ACHN (cell line): ENCODE measurements at regions not wholly inside any gene's neighbourhood (a gene's known extent, or its start where the extent isn't known, plus 50 kb on each side); places are given as distances from the start of the nearest gene placed in this dataset.

Source experiments
- DNase-seq: peaks from one replicate; pipeline ENCODE4 v3.0.0-alpha.2; 2015
- in situ Hi-C: cut with HindIII; loops from 2 replicates; pipeline ENCODE4 v1.10.0; 2017; ENCODE audit warnings: low sequenced_read_pairs, low pct_ligation_motif_present, low pct_unique_long_range_greater_than_20kb

DNA sequence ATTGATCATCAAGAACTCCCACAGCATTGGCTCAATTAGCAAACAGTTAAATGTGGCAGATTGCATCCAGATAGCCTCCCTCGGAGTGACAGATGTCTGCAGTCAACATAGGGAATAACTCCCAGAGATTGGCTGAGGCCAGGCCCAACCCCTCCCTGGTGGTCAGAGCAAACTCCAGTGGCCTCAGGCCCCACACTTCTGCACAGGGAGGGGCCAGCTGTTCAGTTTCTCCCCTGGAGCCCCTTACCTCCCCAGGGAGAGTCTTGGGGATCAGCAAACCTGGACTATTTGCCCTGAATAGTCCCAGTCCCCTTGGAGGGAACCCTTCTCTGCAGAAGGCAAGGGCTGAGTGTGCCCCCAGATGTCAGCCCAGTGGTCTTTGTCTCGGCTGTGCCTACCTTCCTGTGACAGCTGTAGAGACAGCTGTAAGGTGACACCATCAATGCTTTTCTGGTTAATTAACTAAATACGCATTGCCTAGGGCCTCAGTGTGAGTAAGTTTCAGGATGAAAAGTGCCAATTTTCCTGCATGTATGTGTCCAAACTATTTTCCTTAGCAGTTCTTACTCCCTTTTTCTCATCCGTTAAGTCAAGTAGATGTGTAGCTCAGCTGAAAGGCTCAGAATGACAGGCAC is 102.7 kb upstream of the UQCRFS1 start:
- DNase-seq, result no peak
- in situ Hi-C loops, result no loop called here

DNA sequence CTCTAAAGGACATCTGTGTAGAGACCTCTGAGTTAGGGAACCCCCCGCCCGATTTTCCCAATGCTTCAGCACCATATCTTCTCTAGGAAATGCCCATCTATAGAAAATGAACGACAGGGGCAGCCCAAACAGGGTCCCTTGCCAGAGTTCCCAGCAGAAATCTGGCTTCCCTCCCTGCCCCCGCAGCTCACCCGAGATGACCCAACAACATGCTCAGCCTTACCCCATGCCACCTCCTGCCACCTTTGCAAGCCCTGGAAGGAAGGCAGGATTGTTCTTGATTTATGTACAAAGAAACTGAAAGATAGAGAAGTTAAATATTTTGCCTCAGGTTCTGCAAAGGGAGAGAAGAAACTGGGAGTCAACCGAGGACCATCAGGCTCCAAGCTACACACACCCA is 105.6 kb upstream of the UQCRFS1 start:
- DNase-seq, result no peak
- in situ Hi-C loops, result no loop called here

GRCh38 chr19:29320086-29320485 is 107.1 kb upstream of the UQCRFS1 start:
- in situ Hi-C loops, result no loop called here

DNA sequence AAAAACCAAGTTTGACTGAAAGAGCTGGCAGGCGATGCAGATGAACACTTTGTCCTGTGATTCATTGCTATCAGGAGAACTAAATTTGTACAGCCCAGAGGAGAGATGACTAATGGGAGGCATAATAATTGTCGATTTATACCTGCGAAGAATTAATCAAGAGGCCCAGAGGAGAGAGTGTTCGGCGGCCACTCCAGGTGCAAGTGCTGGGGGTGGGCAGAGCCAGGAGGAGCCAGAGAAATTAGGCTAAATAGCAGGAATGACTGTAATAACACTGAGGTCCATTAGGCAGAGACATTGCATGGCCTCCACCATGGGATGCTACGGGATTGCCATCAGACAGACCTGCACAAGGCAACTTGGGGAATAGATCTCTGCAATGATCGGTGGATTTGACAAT is 107.7 kb upstream of the UQCRFS1 start:
- no peak for DNase-seq
- in situ Hi-C loops, result no loop called here

More at GRCh38 chr19:29320086-29320485, 107.1 kb upstream of the UQCRFS1 start:
- DNase-seq, result no peak

GRCh38 chr19:29321116-29321515 is 108.2 kb upstream of the UQCRFS1 start:
- DNase-seq, result no peak
- in situ Hi-C loops, result no loop called here

DNA sequence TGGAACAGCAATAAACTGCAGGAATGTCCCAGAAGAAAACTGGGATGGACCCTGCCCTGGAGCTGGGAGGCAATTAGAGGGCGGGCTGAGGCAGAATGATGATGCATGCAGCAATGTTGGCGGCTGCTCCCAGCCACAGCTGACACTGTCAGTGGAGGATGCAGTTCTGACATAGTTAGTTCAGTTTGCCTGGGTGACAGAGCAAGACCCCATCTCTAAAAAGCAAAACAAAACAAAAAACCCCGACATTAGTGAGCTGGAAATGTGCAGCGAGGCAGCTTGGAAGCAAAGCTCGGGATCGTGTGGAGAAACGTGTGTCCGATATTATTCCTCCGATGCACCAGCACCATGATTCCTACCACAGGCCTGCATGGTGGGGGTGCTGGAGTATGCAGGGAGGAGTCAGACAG is 110.1 kb upstream of the UQCRFS1 start:
- no peak for DNase-seq
- in situ Hi-C loops, result no loop called here

- DNase-seq, result no peak
- in situ Hi-C loops, result no loop called here
Measured at GRCh38 chr19:29323440-29324290, 110.7 kb upstream of the UQCRFS1 start.

DNA sequence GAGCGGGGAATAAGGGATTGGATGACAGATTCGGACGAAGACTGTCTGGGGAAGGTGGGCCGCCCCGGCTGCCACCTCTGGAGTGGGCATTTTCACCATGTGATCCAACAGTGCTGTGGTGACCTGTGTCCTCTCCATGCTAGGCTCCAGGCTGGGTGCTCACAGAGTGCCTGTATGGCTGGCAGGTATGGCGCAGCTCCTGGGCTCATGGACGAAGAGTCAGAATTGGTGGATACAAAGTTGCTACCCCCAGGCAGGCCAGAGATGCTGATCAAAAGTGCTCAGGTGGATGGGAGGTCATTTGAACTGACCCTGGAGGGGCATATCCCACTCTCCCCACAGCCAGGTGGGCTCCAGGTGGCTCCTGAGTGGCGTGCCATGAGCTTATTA is 111.3 kb upstream of the UQCRFS1 start:
- no peak for DNase-seq
- in situ Hi-C loops, result no loop called here

DNA sequence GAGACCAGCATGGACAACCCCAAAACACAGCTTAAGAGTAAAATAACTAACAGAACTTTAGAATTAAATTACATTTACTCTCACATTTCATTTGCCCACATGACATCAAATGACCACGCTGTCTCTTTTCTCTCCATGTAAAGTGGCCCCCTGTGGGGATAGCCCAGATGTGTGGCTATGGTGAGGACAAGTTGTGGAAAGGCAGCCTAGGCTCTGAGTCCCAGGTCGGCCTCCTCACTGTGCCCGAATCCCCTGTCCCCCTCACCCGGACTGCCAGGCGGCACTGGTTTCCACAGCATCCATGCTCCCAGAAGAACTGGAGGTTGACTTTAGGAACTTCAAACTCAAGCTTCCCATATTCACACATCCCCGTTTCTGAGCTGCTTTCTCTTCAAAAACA is 111.8 kb upstream of the UQCRFS1 start:
- no peak for DNase-seq
- in situ Hi-C loops, result no loop called here

DNA sequence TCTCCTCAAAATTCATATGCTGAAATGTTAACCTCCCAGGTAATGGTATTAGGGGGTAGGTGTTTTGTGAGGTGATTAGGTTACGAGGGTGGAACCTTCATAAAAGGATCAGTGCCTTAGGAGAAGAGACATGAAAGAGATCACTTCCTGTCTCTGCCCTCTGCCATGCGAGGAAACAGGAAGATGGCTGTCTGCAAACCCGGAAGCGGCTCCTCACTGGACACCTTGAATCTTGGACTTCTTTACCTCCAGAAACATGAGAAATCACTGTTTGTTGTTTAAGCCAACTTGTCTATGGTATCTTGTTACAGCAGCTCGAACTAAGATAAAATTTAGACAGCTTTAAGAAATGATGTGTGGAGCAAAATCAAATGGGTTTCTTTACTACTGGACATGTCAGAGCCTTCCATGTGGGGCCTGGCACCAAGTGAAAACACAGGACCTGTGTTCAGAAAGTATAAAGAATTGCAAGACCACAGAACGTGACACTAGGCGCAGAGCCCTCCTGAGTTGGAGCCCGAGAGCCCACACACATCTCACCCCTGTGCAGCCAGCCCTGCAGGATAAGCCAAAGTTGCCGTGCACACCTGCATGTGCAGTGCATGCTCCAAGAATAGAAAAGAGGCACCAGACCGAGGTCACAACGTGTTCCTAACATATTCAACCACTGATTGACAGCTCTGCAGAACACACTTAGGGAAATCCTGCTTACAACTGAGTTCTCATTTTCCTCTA is 112.5 kb upstream of the UQCRFS1 start:
- in situ Hi-C loops, result no loop called here
- no peak for DNase-seq

DNA sequence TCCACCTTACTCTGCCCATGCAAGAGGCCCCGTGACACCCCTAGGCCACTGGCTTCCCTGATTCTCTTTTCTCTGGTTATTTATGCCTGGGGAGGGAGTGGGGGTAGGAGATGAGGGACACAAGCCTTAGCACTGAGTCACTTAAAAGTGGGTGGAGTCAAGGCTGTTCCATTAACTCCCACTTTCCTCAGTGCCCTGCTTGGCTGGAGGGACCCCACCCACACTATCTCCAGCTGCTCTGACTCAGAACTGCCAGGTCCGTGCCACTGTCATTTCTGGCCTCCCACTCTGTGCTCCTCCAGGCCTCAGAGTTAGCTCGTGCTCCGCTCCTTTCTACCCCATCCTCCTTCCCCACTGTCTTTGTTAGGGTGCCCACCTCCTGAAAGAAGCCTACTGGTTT is 113.4 kb upstream of the UQCRFS1 start:
- in situ Hi-C loops, result no loop called here
- no peak for DNase-seq

DNA sequence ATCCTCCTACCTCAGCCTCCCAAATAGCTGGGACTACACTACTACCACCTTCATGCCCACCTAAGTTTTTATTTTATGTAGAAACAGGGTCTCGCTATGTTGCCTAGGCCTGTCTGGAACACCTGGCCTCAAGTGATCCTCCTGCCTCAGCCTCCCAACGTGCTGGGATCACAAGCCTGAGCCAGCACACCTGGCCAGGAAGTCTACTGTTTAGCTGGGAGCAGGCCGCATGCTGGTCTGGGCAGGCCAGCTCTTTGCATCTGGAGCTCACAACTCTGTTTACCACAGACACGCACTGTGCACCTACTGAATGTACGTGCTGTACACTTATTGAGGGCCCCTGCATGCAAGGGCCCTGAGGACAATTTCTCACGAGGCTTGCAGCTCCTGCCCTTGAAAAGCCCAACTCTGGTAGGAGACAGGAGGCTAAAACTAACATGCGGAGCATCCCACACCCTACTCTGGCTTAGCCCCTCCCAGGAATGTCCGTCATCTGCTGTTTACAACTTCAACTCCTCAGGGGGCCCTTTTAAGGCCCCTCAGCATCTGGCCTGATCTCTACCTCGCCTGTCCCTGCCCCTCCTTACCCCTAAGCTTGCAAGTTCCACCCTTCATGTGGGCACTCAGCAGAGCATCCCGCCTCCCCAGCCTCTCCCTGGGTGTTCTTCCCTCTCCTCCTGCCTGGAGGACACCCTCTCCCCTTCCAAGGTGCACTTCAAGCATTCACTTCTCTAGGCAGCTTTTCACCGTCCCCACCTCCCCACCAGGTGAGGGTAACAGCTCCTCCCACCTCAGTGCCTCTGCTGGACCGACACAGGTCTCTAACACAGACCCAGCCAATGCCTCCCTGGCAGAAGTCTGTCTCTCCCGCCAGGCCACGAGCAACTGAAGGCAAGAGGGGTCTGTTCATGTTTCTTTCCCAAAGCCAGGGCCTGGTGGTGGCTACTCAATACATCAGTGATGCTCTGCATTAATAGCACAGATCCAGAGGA is 114.2 kb upstream of the UQCRFS1 start:
- in situ Hi-C loops, result no loop called here

GRCh38 chr19:29328586-29328985 is 115.6 kb upstream of the UQCRFS1 start:
- in situ Hi-C loops, result no loop called here
- no peak for DNase-seq

More for the DNA sequence above, 114.2 kb upstream of the UQCRFS1 start:
- no peak for DNase-seq

GRCh38 chr19:29329460-29330134 is 116.6 kb upstream of the UQCRFS1 start:
- in situ Hi-C loops, result no loop called here
- DNase-seq, result peak; percentile 28

- in situ Hi-C loops, result no loop called here
- DNase-seq, result no peak
Measured at GRCh38 chr19:29336425-29336824, 123.5 kb upstream of the UQCRFS1 start.

DNA sequence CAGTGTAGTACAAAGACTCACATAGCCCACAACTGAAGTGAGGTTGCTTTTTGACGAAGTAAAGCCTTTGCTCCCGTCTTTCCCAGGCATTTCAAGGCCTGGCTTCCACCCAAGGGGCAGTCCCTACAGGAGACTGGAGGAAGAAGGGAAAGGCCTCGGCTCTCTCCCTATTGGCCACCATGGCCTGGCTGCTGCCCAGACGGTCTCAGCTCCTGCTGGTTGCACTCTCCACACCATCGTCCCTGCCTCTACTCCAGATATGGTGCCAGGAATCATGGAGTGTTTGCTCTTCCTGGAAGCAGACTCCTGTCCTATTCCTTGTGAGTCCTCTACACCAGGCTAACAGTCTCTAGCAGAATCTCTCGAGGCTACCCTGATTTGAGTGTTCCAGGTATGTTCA is 124.1 kb upstream of the UQCRFS1 start:
- in situ Hi-C loops, result no loop called here
- DNase-seq, result no peak

DNA sequence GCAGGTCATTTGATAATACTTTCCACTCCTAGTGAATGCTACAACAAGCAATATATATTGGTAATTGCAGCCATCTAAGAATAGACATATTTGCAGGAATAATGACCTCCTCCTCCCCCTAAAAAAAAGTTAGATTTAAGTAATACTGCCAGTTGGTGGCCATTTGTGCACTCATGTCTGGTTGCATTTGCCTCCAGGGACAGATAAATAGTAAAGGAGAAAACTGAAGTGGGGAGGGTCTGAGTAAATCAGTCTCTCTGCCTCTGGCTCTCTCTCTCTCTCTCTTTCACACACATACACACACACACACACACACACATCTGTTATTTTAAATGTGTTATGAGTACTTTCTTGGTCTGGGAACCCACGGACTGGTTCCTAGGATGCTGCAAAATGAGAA is 125.5 kb upstream of the UQCRFS1 start:
- in situ Hi-C loops, result no loop called here
- no peak for DNase-seq

DNA sequence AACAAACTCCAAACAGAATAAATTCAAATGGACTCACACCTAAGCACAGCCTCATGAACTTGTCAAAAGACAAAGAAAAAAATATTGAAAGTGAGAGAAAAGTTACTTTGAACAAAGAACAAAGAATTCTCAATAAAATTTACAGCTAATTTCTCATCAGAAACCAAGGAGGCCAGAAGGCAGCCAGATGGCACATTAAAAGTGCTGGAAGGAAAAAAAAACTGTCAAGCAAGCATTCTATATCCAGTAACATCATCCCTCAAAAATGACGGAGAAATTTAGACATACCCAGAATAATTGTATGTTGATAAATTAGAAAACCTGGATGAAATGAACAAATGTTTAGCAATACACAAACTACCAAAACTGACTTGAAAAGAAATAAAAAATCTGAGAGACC is 129.8 kb upstream of the UQCRFS1 start:
- DNase-seq, result no peak
- in situ Hi-C loops, result no loop called here
